Heart right ventricle (tissue), 16 donors: ENCODE measurements at regions not wholly inside any gene's neighbourhood (a gene's known extent, or its start where the extent isn't known, plus 50 kb on each side); places are given as distances from the start of the nearest gene placed in this dataset.
A peak's percentile ranks its signal among the peaks of the same experiment; 100 is the strongest.

Experiments
- ATAC-seq, 8 donors: fragments of 200-7000 bp; cut with Tn5 transposase; one replicate each; pipeline ENCODE4 v1.9.1; 2020; ENCODE audit warnings: mild to moderate bottlenecking in 8 of 8, moderate library complexity in 8 of 8, moderate number of reproducible peaks in 1 of 8
- DNase-seq, 2 donors: peaks; one replicate each; pipeline ENCODE4 v3.0.0-alpha.2; 2020
- H3K27ac ChIP-seq, 10 donors: fragments of 200-600 bp; sonication (generic) in 2 of 10; one replicate each; pipeline versions ENCODE4 v1.5.0 to v1.8.0; 2020 to 2022; ENCODE audit warnings: mild to moderate bottlenecking in 3 of 10
- H3K27me3 ChIP-seq, 7 donors: fragments of 200-600 bp; one replicate each; pipeline ENCODE4 v1.8.0; 2021 to 2022; ENCODE audit warnings: mild to moderate bottlenecking in 2 of 7
- H3K36me3 ChIP-seq, 9 donors: fragments of 200-600 bp; sonication (generic) in 1 of 9; one replicate each; pipeline versions ENCODE4 v1.5.0 to v1.8.0; 2020 to 2022; ENCODE audit warnings: mild to moderate bottlenecking in 2 of 9
- H3K4me1 ChIP-seq, 9 donors: fragments of 200-600 bp; sonication (generic) in 1 of 9; one replicate each; pipeline versions ENCODE4 v1.5.0 to v1.8.0; 2020 to 2022; ENCODE audit warnings: mild to moderate bottlenecking in 4 of 9
- H3K4me3 ChIP-seq, 10 donors: fragments of 200-600 bp; sonication (generic) in 2 of 10; one replicate each; pipeline versions ENCODE4 v1.5.0 to v1.8.0; 2020 to 2022; ENCODE audit warnings: mild to moderate bottlenecking in 7 of 10, moderate library complexity in 2 of 10
- H3K9me3 ChIP-seq, 11 donors: fragments of 200-600 bp in 10 of 11; sonication (generic) in 2 of 11; one replicate each; pipeline versions ENCODE4 v1.5.0 to v1.8.0; 2013 to 2022; ENCODE audit warnings: mild to moderate bottlenecking in 2 of 11, control low read depth in 1 of 11, moderate library complexity in 1 of 11
- CTCF ChIP-seq, 9 donors: fragments of 200-600 bp; sonication (generic) in 2 of 9; IDR thresholded peaks; one replicate each; pipeline versions ENCODE4 v1.5.0 to v1.8.0; 2021 to 2022; ENCODE audit warnings: antibody characterized with exemption in 9 of 9, mild to moderate bottlenecking in 5 of 9, moderate library complexity in 1 of 9
- WGBS, 2 donors: extraction: QIAGEN DNeasy Blood & Tissue Kit; methylation state at CpG; one replicate each; pipeline ENCODE4 v1.1.7; 2013; ENCODE audit warnings: inconsistent platforms in 1 of 2; 5-methylcytosine and 5-hydroxymethylcytosine counted together
- intact Hi-C, 10 donors: fragments of 100-400 bp; cut with DNase I; formaldehyde crosslinking; loops; one replicate each; pipeline versions ENCODE4 v1.11.1 to v1.14.2; 2022
- donor health status: Arrhythmogenic right ventricular cardiomyopathy.
- donor health status: ischemic (EF 13 %, LVEDD 7.1; RV severe dilation, severe dysfunction).
- donor health status: healthy with polysubstance abuse.
- donor health status: DM: no; HTN: yes; CAD: no.
- donor health status: DM: no; HTN: no; CAD: no.
- donor health status: ischemic (EF 25% LVEDD 6.9; RV normal size, moderate dysfunction).
- donor health status: ischemic (EF 25% LVEDD 5.7; RV mildly dilated, moderate dysfunction).
- donor health status: healthy.
- donor health status: DM: yes; HTN: yes; CAD: no.
- donor health status: Ischemic cardiomyopathy.
- donor health status: ischemic (EF 35%, LVEDD 5.7; RV mildly dilated, moderate dysfunction).
- donor health status: nonischemic (EF 11% LVEDD 7.7; RV severe dilation, severe dysfunction).
- donor health status: DM: yes; HTN: yes; CAD: no.
- donor health status: PGD.
- donor health status: ischemic (EF 29% LVEDD 5.4; RV normal size, mild dysfunction).
- donor health status: nonischemic (EF 23%, LVEDD 6.1; RV moderate dilation, normal function).

GRCh38 chr13:99031832-99032231 is 54.0 kb upstream of the DOCK9 start:
- no peak overlapping the region for H3K4me3 ChIP-seq
- H3K27me3 ChIP-seq = peaks cover 0 to 76% (median 0%) of the 10 kb centered on the region in 7 donors
- no peak for DNase-seq
- intact Hi-C loops = loop anchor here in 7 of 10 donors (5.0 to 10.0 kb wide), 6 partner anchors 55 to 190 kb away; partner anchors contain the start of gene DOCK9 (in 4 of the 7)
- H3K4me1 ChIP-seq = peaks cover 0 to 22% (median 7%) of the 10 kb centered on the region in 9 donors
- no peak for TF ChIP-seq CTCF (IDR thresholded peaks at IDR 0.05)
- H3K9me3 ChIP-seq = peaks cover 0 to 15% (median 0%) of the 10 kb centered on the region in 11 donors
- H3K27ac ChIP-seq = no peak overlapping the region
- H3K36me3 ChIP-seq = peaks cover 0 to 4% (median 0%) of the 10 kb centered on the region in 9 donors
- 92 to 100% methylated on average over 2 of the region's 2 CpGs for WGBS, 2 donors
- no peak for ATAC-seq

- H3K4me1 ChIP-seq = peaks cover 0 to 22% (median 7%) of the 10 kb centered on the region in 9 donors
- peak overlapping the region in 2 of 10 donors; percentile 3 to 11 for H3K27ac ChIP-seq
- peak; percentile 41 to 88 (median 80) for ATAC-seq
- peaks cover 0 to 12% (median 0%) of the 10 kb centered on the region in 11 donors for H3K9me3 ChIP-seq
- intact Hi-C loops = loop anchor here in 8 of 10 donors (1.0 to 10.0 kb wide), 9 partner anchors 57 to 194 kb away; partner anchors contain the start of gene DOCK9 (in 4 of the 8)
- H3K4me3 ChIP-seq = no peak overlapping the region
- TF ChIP-seq CTCF (IDR thresholded peaks at IDR 0.05) = peak; percentile 23 to 77 (median 63)
- H3K27me3 ChIP-seq = peaks cover 0 to 77% (median 0%) of the 10 kb centered on the region in 7 donors
- DNase-seq = no peak
- peaks cover 0 to 4% (median 0%) of the 10 kb centered on the region in 9 donors for H3K36me3 ChIP-seq
Observed at GRCh38 chr13:99033814-99034213, 56.0 kb upstream of the DOCK9 start.

GRCh38 chr13:99034333-99035085 is 56.6 kb upstream of the DOCK9 start:
- H3K9me3 ChIP-seq = peaks cover 0 to 9% (median 0%) of the 10 kb centered on the region in 11 donors
- peaks cover 0 to 4% (median 0%) of the 10 kb centered on the region in 9 donors for H3K36me3 ChIP-seq
- peaks cover 0 to 22% (median 7%) of the 10 kb centered on the region in 9 donors for H3K4me1 ChIP-seq
- DNase-seq = no peak
- no peak for ATAC-seq
- H3K27me3 ChIP-seq = peaks cover 0 to 77% (median 0%) of the 10 kb centered on the region in 7 donors
- TF ChIP-seq CTCF (IDR thresholded peaks at IDR 0.05) = no peak
- H3K27ac ChIP-seq = no peak overlapping the region
- 85 to 90% methylated on average over 5 of the region's 5 CpGs for WGBS, 2 donors
- intact Hi-C loops = loop anchor here in 8 of 10 donors (2.0 to 10.0 kb wide), 9 partner anchors 57 to 194 kb away; partner anchors contain the start of gene DOCK9 (in 4 of the 8)
- H3K4me3 ChIP-seq = no peak overlapping the region

GRCh38 chr13:99035715-99036114 is 57.9 kb upstream of the DOCK9 start:
- intact Hi-C loops = loop anchor here in 5 of 10 donors (2.0 to 10.0 kb wide), 5 partner anchors 143 to 195 kb away; no protein-coding TSS in a partner anchor
- Histone ChIP-seq H3K27ac (no peak overlapping the region), H3K4me3 (no peak overlapping the region), H3K4me1 (peaks cover 0 to 18% (median 7%) of the 10 kb centered on the region in 9 donors), H3K36me3 (peaks cover 0 to 4% (median 0%) of the 10 kb centered on the region in 9 donors), H3K9me3 (peaks cover 0 to 9% (median 0%) of the 10 kb centered on the region in 11 donors), H3K27me3 (peaks cover 0 to 84% (median 0%) of the 10 kb centered on the region in 7 donors)
- WGBS, 2 donors = 97 to 98% methylated on average over 5 of the region's 5 CpGs
- ATAC-seq (no peak), DNase-seq (no peak)
- no peak for TF ChIP-seq CTCF (IDR thresholded peaks at IDR 0.05)
